Lower leg skin (tissue), 3 donors: ENCODE measurements at regions not wholly inside any gene's neighbourhood (a gene's known extent, or its start where the extent isn't known, plus 50 kb on each side); places are given as distances from the start of the nearest gene placed in this dataset.

ENCODE experiments used
- POLR2A ChIP-seq, 2 donors: fragments of 450-650 bp; IDR thresholded peaks; one replicate each; pipeline ENCODE4 v1.6.1; 2016 to 2017; ENCODE audit warnings: antibody characterized with exemption in 2 of 2, mild to moderate bottlenecking in 1 of 2, moderate library complexity in 1 of 2
- TF ChIP-seq, protein P1 (sequence below), 3 donors: fragments of 450-650 bp; IDR thresholded peaks; one replicate each; pipeline ENCODE4 v1.5.1; 2016; ENCODE audit warnings: antibody characterized with exemption in 3 of 3, mild to moderate bottlenecking in 3 of 3, moderate library complexity in 2 of 3

DNA sequence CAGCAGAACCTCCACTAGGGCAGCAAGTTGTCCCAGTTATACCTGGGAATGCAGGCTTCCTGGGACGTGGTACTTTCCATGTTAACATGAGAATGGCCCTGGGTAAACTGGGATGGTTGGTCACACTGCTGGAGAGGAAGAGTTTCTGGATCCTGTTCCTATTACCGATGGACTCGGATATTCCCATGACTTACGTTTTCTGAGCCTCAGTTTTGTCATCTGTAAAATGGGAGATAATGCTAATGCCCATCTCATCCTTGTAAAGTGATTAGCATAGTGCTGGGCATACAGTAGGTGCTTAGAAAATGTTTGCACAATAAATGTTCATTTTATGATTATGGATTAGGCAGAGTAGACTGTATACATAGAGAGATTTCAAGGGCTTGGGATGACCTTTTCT, 280.9 kb upstream of the EEF2KMT start:
- TF ChIP-seq, protein P1, sequence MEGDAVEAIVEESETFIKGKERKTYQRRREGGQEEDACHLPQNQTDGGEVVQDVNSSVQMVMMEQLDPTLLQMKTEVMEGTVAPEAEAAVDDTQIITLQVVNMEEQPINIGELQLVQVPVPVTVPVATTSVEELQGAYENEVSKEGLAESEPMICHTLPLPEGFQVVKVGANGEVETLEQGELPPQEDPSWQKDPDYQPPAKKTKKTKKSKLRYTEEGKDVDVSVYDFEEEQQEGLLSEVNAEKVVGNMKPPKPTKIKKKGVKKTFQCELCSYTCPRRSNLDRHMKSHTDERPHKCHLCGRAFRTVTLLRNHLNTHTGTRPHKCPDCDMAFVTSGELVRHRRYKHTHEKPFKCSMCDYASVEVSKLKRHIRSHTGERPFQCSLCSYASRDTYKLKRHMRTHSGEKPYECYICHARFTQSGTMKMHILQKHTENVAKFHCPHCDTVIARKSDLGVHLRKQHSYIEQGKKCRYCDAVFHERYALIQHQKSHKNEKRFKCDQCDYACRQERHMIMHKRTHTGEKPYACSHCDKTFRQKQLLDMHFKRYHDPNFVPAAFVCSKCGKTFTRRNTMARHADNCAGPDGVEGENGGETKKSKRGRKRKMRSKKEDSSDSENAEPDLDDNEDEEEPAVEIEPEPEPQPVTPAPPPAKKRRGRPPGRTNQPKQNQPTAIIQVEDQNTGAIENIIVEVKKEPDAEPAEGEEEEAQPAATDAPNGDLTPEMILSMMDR (IDR thresholded peaks at IDR 0.05) = no peak
- no peak for TF ChIP-seq POLR2A (IDR thresholded peaks at IDR 0.05)
